ENCODE measurements at regions not wholly inside any gene's neighbourhood (a gene's known extent, or its start where the extent isn't known, plus 50 kb on each side); places are given as distances from the start of the nearest gene placed in this dataset.
A peak's percentile ranks its signal among the peaks of the same experiment; 100 is the strongest.

- no peak for DNase-seq (ENCODE audit: low spot score)
These were observed 166.9 kb upstream of the CCND2 start for GRCh38 chr12:4106621-4107020.

- no peak for DNase-seq (ENCODE audit: low spot score)
These were observed 168.8 kb upstream of the CCND2 start for GRCh38 chr12:4104722-4105244.

- DNase-seq (ENCODE audit: low spot score): no peak
These were observed 174.3 kb upstream of the CCND2 start for GRCh38 chr12:4099276-4099675.

GRCh38 chr12:4091016-4091743 is 182.4 kb upstream of the CCND2 start:
- no peak for DNase-seq (ENCODE audit: low spot score)

- DNase-seq (ENCODE audit: low spot score): no peak
These were observed 183.6 kb upstream of the CCND2 start for GRCh38 chr12:4089956-4090355.

- DNase-seq (ENCODE audit: low spot score): no peak
These were observed 184.4 kb upstream of the CCND2 start for GRCh38 chr12:4089121-4089606.

GRCh38 chr12:4088451-4088850 is 185.1 kb upstream of the CCND2 start:
- no peak for DNase-seq (ENCODE audit: low spot score)

GRCh38 chr12:4086481-4086880 is 187.1 kb upstream of the CCND2 start:
- DNase-seq (ENCODE audit: low spot score): no peak

GRCh38 chr12:4084573-4084972 is 189.0 kb upstream of the CCND2 start:
- peak; percentile 11 for DNase-seq (ENCODE audit: low spot score)

GRCh38 chr12:4082809-4083403 is 190.7 kb upstream of the CCND2 start:
- no peak for DNase-seq (ENCODE audit: low spot score)

GRCh38 chr12:4080213-4080612 is 193.3 kb upstream of the CCND2 start:
- DNase-seq (ENCODE audit: low spot score): no peak

- DNase-seq (ENCODE audit: low spot score): no peak
These were observed 199.4 kb upstream of the CCND2 start for GRCh38 chr12:4074129-4074528.

- no peak for DNase-seq (ENCODE audit: low spot score)
These were observed 196.4 kb upstream of the PARP11 start for GRCh38 chr12:4069670-4070010.

- DNase-seq (ENCODE audit: low spot score): no peak
These were observed 195.9 kb upstream of the PARP11 start for GRCh38 chr12:4068981-4069669.

GRCh38 chr12:4064008-4064407 is 190.8 kb upstream of the PARP11 start:
- DNase-seq (ENCODE audit: low spot score): no peak

- DNase-seq (ENCODE audit: low spot score): no peak
These were observed 186.8 kb upstream of the PARP11 start for GRCh38 chr12:4059898-4060568.

- DNase-seq (ENCODE audit: low spot score): no peak
These were observed 184.0 kb upstream of the PARP11 start for GRCh38 chr12:4056910-4057845.

- DNase-seq (ENCODE audit: low spot score): no peak
These were observed 181.4 kb upstream of the PARP11 start for GRCh38 chr12:4054630-4055029.

GRCh38 chr12:4052691-4053090 is 179.5 kb upstream of the PARP11 start:
- no peak for DNase-seq (ENCODE audit: low spot score)

GRCh38 chr12:4051596-4051995 is 178.4 kb upstream of the PARP11 start:
- no peak for DNase-seq (ENCODE audit: low spot score)

GRCh38 chr12:4050340-4050739 is 177.1 kb upstream of the PARP11 start:
- no peak for DNase-seq (ENCODE audit: low spot score)

Measured in globus pallidus (tissue), 1 donor.